GM12878 (cell line): ENCODE measurements at regions not wholly inside any gene's neighbourhood (a gene's known extent, or its start where the extent isn't known, plus 50 kb on each side); places are given as distances from the start of the nearest gene placed in this dataset.

ENCODE experiments used
- HCFC1 ChIP-seq: fragments of 150-350 bp; IDR thresholded peaks from 2 replicates; pipeline ENCODE4 v1.6.1; 2014; ENCODE audit warnings: low read length
- MYB ChIP-seq: fragments of 150-350 bp; IDR thresholded peaks from 2 replicates; pipeline ENCODE4 v1.6.1; 2014; ENCODE audit warnings: mild to moderate bottlenecking, low read depth, low read length, borderline replicate concordance
- RAD21 ChIP-seq: IDR thresholded peaks from 2 replicates; pipeline ENCODE4 v1.6.1; 2011; ENCODE audit warnings: mild to moderate bottlenecking, low read depth, low read length, moderate library complexity; ENCODE audit not compliant: insufficient read depth

DNA sequence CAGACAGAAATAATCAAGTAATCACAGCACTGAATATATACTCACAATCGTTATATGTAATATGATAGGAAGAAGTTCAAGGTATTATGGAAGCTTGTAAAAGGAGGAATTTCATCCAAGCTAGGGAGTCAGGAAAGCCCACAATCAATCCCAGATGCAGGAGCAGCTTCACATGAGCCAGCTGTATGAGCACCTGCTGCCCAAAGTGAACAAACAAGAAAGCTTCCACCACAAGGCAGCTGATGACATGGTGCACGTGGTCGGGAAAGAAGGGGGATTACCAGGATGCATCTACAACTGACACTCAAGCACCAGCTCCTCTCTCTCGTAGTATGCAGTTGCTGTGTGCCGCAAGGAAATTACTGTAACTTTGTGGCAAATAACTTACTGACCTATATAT is 225.2 kb downstream of the XPNPEP1 start:
- TF ChIP-seq MYB (no peak), RAD21 (no peak), HCFC1 (no peak)
